A673 (cell line): ENCODE measurements at regions not wholly inside any gene's neighbourhood (a gene's known extent, or its start where the extent isn't known, plus 50 kb on each side); places are given as distances from the start of the nearest gene placed in this dataset.

Experiments
- CTCF ChIP-seq: fragments of 300-800, 200-600 bp; sonication (generic); conservative IDR thresholded peaks from 2 replicates; pipeline ENCODE4 v1.5.1; 2017; ENCODE audit warnings: low read depth, mild to moderate bottlenecking, antibody characterized with exemption, low read length, moderate library complexity, mixed read lengths
- EZH2 ChIP-seq: fragments of 200-600 bp; sonication (generic); IDR thresholded peaks from 2 replicates; pipeline ENCODE4 v1.6.1; 2017; ENCODE audit warnings: borderline replicate concordance, low read depth, mild to moderate bottlenecking, mixed read lengths, antibody characterized with exemption, low read length; ENCODE audit not compliant: poor library complexity, severe bottlenecking

DNA sequence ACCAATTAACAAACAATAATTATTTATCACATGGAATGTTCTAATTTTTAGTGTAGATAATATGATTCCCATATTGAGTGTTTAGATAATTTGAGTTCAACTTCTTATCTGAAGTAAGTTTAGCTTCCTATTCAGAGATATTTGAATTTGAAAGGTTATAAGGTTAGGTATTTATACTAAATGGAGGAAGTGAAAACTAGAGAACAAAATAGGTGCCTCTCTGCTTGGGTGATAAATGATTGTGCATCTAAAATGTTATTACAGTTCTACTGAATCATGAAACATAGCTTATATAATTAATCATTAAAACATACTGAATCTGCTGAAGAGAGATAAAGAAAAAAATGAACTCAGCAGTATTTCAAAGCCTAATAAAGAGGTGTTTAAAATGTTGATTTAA lies 1174.3 kb downstream of the XPNPEP1 start:
- TF ChIP-seq CTCF: no peak
- no peak for TF ChIP-seq EZH2
